DND-41 (cell line): ENCODE measurements at regions not wholly inside any gene's neighbourhood (a gene's known extent, or its start where the extent isn't known, plus 50 kb on each side); places are given as distances from the start of the nearest gene placed in this dataset.

Experiments
- CTCF ChIP-seq: IDR thresholded peaks from 2 replicates; pipeline ENCODE4 v1.5.1; 2012; ENCODE audit warnings: borderline replicate concordance, low read length, moderate library complexity, mild to moderate bottlenecking; ENCODE audit not compliant: poor library complexity, severe bottlenecking; ENCODE audit errors: extremely low read depth
- EZH2 ChIP-seq: IDR thresholded peaks from 3 replicates; pipeline ENCODE4 v1.6.1; 2012; ENCODE audit warnings: borderline replicate concordance, low read depth, mild to moderate bottlenecking, moderate library complexity, low read length, inconsistent platforms; ENCODE audit not compliant: severe bottlenecking

DNA sequence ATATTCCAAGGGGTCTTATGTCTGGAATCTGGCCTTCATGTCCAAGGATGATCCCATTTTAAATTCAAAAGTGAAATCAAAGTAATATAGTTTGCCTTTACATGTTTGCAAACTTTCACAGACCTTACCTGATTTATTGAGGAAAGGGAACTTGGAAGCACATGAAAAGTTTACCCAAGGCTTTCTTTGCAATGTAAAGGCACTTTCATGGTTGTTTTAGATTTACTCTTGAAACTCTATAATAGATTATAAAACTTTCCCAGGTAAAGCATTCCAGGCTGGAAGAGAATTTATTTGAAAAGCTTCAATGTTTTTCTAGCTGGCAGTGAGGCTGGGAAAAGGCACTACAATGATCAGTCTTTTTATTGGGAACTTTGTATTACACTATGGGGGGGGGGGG lies 842.8 kb upstream of the DIAPH2 start:
- TF ChIP-seq CTCF (no peak), EZH2 (no peak)
